Keratinocyte (primary cell): ENCODE measurements at regions not wholly inside any gene's neighbourhood (a gene's known extent, or its start where the extent isn't known, plus 50 kb on each side); places are given as distances from the start of the nearest gene placed in this dataset.

Source experiments
- DNase-seq: peaks from one replicate; pipeline ENCODE4 v3.0.0-alpha.2; 2011; ENCODE audit warnings: low read depth, missing footprints, low spot score
- FAIRE-seq: peaks from 2 replicates; lab custom pipeline; 2011; peaks lifted over from hg19 to GRCh38; lab: Jason Lieb, UNC
- H2AFZ ChIP-seq: 2 replicates; pipeline ENCODE4 v1.6.0; 2012; ENCODE audit warnings: low read length, control low read depth, inconsistent platforms; ENCODE audit not compliant: control insufficient read depth
- H3K27ac ChIP-seq: 2 replicates; pipeline ENCODE4 v1.5.1; 2011; ENCODE audit warnings: low read length; ENCODE audit not compliant: control insufficient read depth, insufficient read depth
- H3K27me3 ChIP-seq: 3 replicates; pipeline ENCODE4 v1.6.0; 2011; ENCODE audit warnings: low read length; ENCODE audit not compliant: control insufficient read depth, insufficient read depth; ENCODE audit errors: extremely low read depth
- H3K36me3 ChIP-seq, 2 experiments: 2 replicates in 1 of 2; 3 replicates in 1 of 2; pipeline ENCODE4 v1.5.1; 2011; ENCODE audit warnings: low read length in 2 of 2, mild to moderate bottlenecking in 1 of 2; ENCODE audit not compliant: control insufficient read depth in 2 of 2, insufficient read depth in 2 of 2; ENCODE audit errors: extremely low read depth in 1 of 2
- H3K4me1 ChIP-seq: 3 replicates; pipeline ENCODE4 v1.5.1; 2011; ENCODE audit warnings: low read length; ENCODE audit not compliant: control insufficient read depth, insufficient read depth; ENCODE audit errors: extremely low read depth
- H3K4me2 ChIP-seq: 3 replicates; pipeline ENCODE4 v1.6.0; 2011; ENCODE audit warnings: low read depth, low read length; ENCODE audit not compliant: control insufficient read depth, insufficient read depth; ENCODE audit errors: extremely low read depth
- H3K4me3 ChIP-seq, 3 experiments: fragments of 200-600 bp in 1 of 3; sonication (generic) in 1 of 3; 2 replicates in 2 of 3; 3 replicates in 1 of 3; pipeline ENCODE4 v1.5.1; 2011 to 2016; ENCODE audit warnings: low read length in 3 of 3, mild to moderate bottlenecking in 3 of 3, control low read depth in 2 of 3, inconsistent platforms in 1 of 3, low read depth in 1 of 3, mixed read lengths in 1 of 3, mixed run types in 1 of 3, moderate library complexity in 1 of 3; ENCODE audit not compliant: control insufficient read depth in 2 of 3, insufficient read depth in 2 of 3; ENCODE audit errors: extremely low read depth in 1 of 3
- H3K79me2 ChIP-seq: 2 replicates; pipeline ENCODE4 v1.6.0; 2012; ENCODE audit warnings: low read length; ENCODE audit not compliant: control insufficient read depth, insufficient read depth
- H3K9ac ChIP-seq: 3 replicates; pipeline ENCODE4 v1.6.0; 2011; ENCODE audit warnings: low read length; ENCODE audit not compliant: control insufficient read depth, insufficient read depth; ENCODE audit errors: extremely low read depth
- H3K9me1 ChIP-seq: 3 replicates; pipeline ENCODE4 v1.6.0; 2011; ENCODE audit warnings: low read length; ENCODE audit not compliant: control insufficient read depth, insufficient read depth; ENCODE audit errors: extremely low read depth
- H3K9me3 ChIP-seq: 2 replicates; pipeline ENCODE4 v1.5.1; 2012; ENCODE audit warnings: low read depth, low read length; ENCODE audit not compliant: control insufficient read depth
- H4K20me1 ChIP-seq: 3 replicates; pipeline ENCODE4 v1.6.0; 2011; ENCODE audit warnings: low read length; ENCODE audit not compliant: control insufficient read depth, insufficient read depth; ENCODE audit errors: extremely low read depth
- CTCF ChIP-seq, 3 experiments: IDR thresholded peaks in 1 of 3; conservative IDR thresholded peaks in 1 of 3; optimal IDR thresholded peaks in 1 of 3; 2 replicates in 2 of 3; 3 replicates in 1 of 3; pipeline versions ENCODE3 to v1.5.1; 2011; ENCODE audit warnings: low read length in 3 of 3, mild to moderate bottlenecking in 3 of 3, moderate library complexity in 2 of 3, control low read depth in 1 of 3, inconsistent platforms in 1 of 3; ENCODE audit not compliant: insufficient read depth in 2 of 3; ENCODE audit errors: extremely low read depth in 1 of 3
- EZH2 ChIP-seq: IDR thresholded peaks from one replicate; pipeline ENCODE4 v1.6.1; 2012; ENCODE audit warnings: inconsistent platforms, mild to moderate bottlenecking, low read length, moderate library complexity
- dilution Hi-C: fragments of 300-500 bp; cut with MboI; formaldehyde crosslinking; loops from one replicate; pipeline ENCODE4 v1.7.0; 2020; ENCODE audit warnings: low sequenced_read_pairs; ENCODE audit not compliant: extremely low pct_ligation_motif_present

- FAIRE-seq (no peak), DNase-seq (no peak)
- no peaks in the 10 kb centered on the region for H3K27me3 ChIP-seq
- no peaks in the 10 kb centered on the region for H3K9me3 ChIP-seq
- H3K4me3 ChIP-seq: no peak overlapping the region
- no peak overlapping the region for H3K9ac ChIP-seq
- H3K4me1 ChIP-seq: no peaks in the 10 kb centered on the region
- H3K9me1 ChIP-seq: no peaks in the 10 kb centered on the region
- no peak overlapping the region for H3K27ac ChIP-seq
- H3K36me3 ChIP-seq: no peaks in the 10 kb centered on the region
- TF ChIP-seq CTCF (optimal IDR thresholded peaks at IDR 0.05 in 1 of 3, IDR thresholded peaks at IDR 0.05 in 1 of 3, conservative IDR thresholded peaks at IDR 0.05 in 1 of 3; ENCODE audit: extremely low read depth in 1 of 3, insufficient read depth in 2 of 3, low read length in 3 of 3): no peak
- TF ChIP-seq EZH2: no peak
- H3K79me2 ChIP-seq: no peaks in the 10 kb centered on the region
- no peaks in the 10 kb centered on the region for H4K20me1 ChIP-seq
- dilution Hi-C loops: no loop called here
- H3K4me2 ChIP-seq: no peak overlapping the region
- no peak overlapping the region for H2AFZ ChIP-seq
Measured at GRCh38 chr14:38958589-38958988, 144.4 kb downstream of the SEC23A start.

- no peak overlapping the region for H2AFZ ChIP-seq
- no peaks in the 10 kb centered on the region for H4K20me1 ChIP-seq
- H3K36me3 ChIP-seq: no peaks in the 10 kb centered on the region
- no peak overlapping the region for H3K9ac ChIP-seq
- FAIRE-seq (no peak), DNase-seq (no peak)
- H3K4me2 ChIP-seq: no peak overlapping the region
- no peaks in the 10 kb centered on the region for H3K9me1 ChIP-seq
- no peaks in the 10 kb centered on the region for H3K27me3 ChIP-seq
- no peaks in the 10 kb centered on the region for H3K9me3 ChIP-seq
- TF ChIP-seq CTCF (optimal IDR thresholded peaks at IDR 0.05 in 1 of 3, IDR thresholded peaks at IDR 0.05 in 1 of 3, conservative IDR thresholded peaks at IDR 0.05 in 1 of 3; ENCODE audit: extremely low read depth in 1 of 3, insufficient read depth in 2 of 3, low read length in 3 of 3): no peak
- no peak for TF ChIP-seq EZH2
- no peak overlapping the region for H3K27ac ChIP-seq
- H3K4me1 ChIP-seq: peaks cover 8% of the 10 kb centered on the region
- no peak overlapping the region for H3K4me3 ChIP-seq
- dilution Hi-C loops: no loop called here
- no peaks in the 10 kb centered on the region for H3K79me2 ChIP-seq
Measured at GRCh38 chr14:38951451-38951850, 151.6 kb downstream of the SEC23A start.
